Left lung (tissue), 4 donors: ENCODE measurements at regions not wholly inside any gene's neighbourhood (a gene's known extent, or its start where the extent isn't known, plus 50 kb on each side); places are given as distances from the start of the nearest gene placed in this dataset.
"Not testable (repeated sequence)": the region's sequence is repeated elsewhere in the genome, so short reads cannot be mapped to it uniquely, and the experiment has no call there.

ENCODE experiments used
- ATAC-seq: fragments of 200-7000 bp; cut with Tn5 transposase; one replicate; pipeline ENCODE4 v1.9.1; 2020; ENCODE audit warnings: moderate library complexity
- DNase-seq, 4 donors: peaks; one replicate each; pipeline ENCODE4 v3.0.0-alpha.2; 2013 to 2020
- H3K27ac ChIP-seq, 2 donors: fragments of 200-600 bp; sonication (generic) in 1 of 2; one replicate each; pipeline versions ENCODE4 v1.5.0 to v1.8.0; 2020 to 2021
- H3K27me3 ChIP-seq, 2 donors: fragments of 200-600 bp; sonication (generic) in 1 of 2; one replicate each; pipeline versions ENCODE4 v1.5.0 to v1.8.0; 2020 to 2021
- H3K36me3 ChIP-seq, 2 donors: fragments of 200-600 bp; sonication (generic) in 1 of 2; one replicate each; pipeline versions ENCODE4 v1.5.0 to v1.8.0; 2020 to 2021
- H3K4me1 ChIP-seq, 2 donors: fragments of 200-600 bp; one replicate each; pipeline ENCODE4 v1.8.0; 2021
- H3K4me3 ChIP-seq, 2 donors: fragments of 200-600 bp; sonication (generic) in 1 of 2; one replicate each; pipeline versions ENCODE4 v1.5.0 to v1.8.0; 2020 to 2021; ENCODE audit warnings: mild to moderate bottlenecking in 1 of 2
- H3K9me3 ChIP-seq, 2 donors: fragments of 200-600 bp; sonication (generic) in 1 of 2; one replicate each; pipeline versions ENCODE4 v1.5.0 to v1.8.0; 2020 to 2021
- intact Hi-C, 2 donors: fragments of 100-400 bp; cut with DNase I; formaldehyde crosslinking; loops; one replicate each; pipeline versions ENCODE4 v1.11.2 to v1.14.2; 2022
- TF ChIP-seq, protein P1 (sequence below), 2 donors: fragments of 200-600 bp; sonication (generic) in 1 of 2; IDR thresholded peaks; one replicate each; pipeline versions ENCODE4 v1.5.0 to v1.8.0; 2021; ENCODE audit warnings: antibody characterized with exemption in 2 of 2
- donor health status: DM: no; HTN: yes; CAD: no.
- donor health status: DM: no; HTN: no; CAD: no.

DNA sequence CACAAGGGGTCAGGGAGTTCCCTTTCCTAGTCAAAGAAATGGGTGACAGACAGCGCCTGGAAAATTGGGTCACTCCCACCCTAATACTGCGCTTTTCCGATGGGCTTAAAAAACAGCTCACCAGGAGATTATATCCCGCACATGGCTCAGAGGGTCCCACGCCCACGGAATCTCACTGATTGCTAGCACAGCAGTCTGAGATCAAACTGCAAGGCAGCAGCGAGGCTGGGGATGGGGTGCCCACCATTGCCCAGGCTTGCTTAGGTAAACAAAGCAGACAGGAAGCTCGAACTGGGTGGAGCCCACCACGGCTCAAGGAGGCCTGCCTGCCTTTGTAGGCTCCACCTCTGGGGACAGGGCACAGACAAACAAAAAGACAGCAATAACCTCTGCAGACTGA lies 56.4 kb upstream of the SLC22A9 start:
- H3K27me3 ChIP-seq, H3K27ac ChIP-seq, intact Hi-C loops, H3K36me3 ChIP-seq, ATAC-seq, H3K4me3 ChIP-seq, H3K4me1 ChIP-seq: not testable (repeated sequence)
- DNase-seq: peak in 1 of 4 donors; percentile 50
- H3K9me3 ChIP-seq: peaks cover 0 to 26% of the 10 kb centered on the region in 2 donors

DNA sequence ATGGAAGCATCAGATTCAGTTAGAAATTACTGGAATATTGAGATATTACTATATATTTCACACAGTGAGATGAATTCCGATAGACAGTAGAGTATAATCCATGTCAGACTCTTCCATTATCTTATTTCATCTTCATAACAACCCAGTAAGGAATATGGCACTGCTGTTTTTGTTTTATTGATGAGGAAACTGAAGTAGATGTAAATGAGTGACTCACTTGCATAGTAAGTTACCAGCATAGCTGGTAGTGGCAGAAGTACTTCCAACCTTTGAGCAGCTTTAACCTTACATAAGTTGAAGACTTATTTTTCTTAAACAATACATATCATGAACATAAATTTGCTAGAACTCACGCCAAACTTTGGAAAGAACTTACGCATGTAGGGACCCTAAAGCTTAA lies 54.9 kb upstream of the SLC22A25 start:
- TF ChIP-seq, protein P1, sequence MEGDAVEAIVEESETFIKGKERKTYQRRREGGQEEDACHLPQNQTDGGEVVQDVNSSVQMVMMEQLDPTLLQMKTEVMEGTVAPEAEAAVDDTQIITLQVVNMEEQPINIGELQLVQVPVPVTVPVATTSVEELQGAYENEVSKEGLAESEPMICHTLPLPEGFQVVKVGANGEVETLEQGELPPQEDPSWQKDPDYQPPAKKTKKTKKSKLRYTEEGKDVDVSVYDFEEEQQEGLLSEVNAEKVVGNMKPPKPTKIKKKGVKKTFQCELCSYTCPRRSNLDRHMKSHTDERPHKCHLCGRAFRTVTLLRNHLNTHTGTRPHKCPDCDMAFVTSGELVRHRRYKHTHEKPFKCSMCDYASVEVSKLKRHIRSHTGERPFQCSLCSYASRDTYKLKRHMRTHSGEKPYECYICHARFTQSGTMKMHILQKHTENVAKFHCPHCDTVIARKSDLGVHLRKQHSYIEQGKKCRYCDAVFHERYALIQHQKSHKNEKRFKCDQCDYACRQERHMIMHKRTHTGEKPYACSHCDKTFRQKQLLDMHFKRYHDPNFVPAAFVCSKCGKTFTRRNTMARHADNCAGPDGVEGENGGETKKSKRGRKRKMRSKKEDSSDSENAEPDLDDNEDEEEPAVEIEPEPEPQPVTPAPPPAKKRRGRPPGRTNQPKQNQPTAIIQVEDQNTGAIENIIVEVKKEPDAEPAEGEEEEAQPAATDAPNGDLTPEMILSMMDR (IDR thresholded peaks at IDR 0.05): no peak
- Histone ChIP-seq H3K4me3 (no peak overlapping the region), H3K27me3 (no peaks in the 10 kb centered on the region), H3K9me3 (peaks cover 0 to 2% of the 10 kb centered on the region in 2 donors), H3K36me3 (no peaks in the 10 kb centered on the region), H3K4me1 (no peaks in the 10 kb centered on the region), H3K27ac (no peak overlapping the region)
- DNase-seq (no peak), ATAC-seq (no peak)
- intact Hi-C loops: no loop called here
